DMS 273 (cell line): ENCODE measurements at regions not wholly inside any gene's neighbourhood (a gene's known extent, or its start where the extent isn't known, plus 50 kb on each side); places are given as distances from the start of the nearest gene placed in this dataset.
A peak's percentile ranks its signal among the peaks of the same experiment; 100 is the strongest.
"Not testable (repeated sequence)": the region's sequence is repeated elsewhere in the genome, so short reads cannot be mapped to it uniquely, and the experiment has no call there.

Experiments used
- DNase-seq: peaks from one replicate; lab custom pipeline; 2025; ENCODE audit not compliant: unreplicated experiment; lab: John Stamatoyannopoulos, UW

DNA sequence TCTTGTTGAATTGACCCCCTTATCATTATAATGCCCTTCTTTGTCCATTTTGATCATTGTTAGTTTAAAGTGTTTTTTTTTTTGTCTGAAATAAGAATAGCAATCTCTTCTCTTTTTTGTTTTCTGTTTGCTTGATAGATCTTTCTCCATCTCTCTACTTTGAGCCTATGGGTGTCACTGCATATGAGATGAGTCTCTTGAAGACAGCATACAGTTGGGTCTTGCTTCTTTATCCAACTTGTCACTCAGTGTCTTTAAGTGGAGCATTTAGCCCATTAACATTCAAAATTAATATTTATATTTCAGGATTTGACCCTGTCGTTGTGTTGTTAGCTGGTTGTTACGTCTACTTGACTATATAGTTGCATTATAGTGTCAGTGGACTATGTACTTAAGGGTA is 135.4 kb downstream of the HMHB1 start:
- no peak for DNase-seq

DNA sequence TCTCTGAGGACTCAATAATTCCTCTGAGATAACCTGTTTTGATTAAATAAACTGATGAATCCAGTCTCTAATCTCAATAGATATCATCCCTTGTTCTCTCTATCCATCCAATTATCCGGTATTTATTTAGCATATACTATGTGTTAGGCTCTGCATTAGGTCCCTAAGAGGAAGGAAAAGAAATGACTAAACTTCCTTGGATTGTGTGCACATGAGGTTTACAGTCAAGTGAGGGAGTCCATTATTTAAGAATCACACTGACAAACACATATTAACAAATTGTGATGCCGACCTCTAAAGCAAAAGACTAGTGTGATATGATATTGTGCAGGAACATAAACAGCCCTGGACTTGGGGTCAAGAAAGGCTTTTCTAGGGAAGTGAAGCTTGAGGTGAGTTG is 140.8 kb downstream of the HMHB1 start:
- no peak for DNase-seq

GRCh38 chr5:143953851-143954250 is 141.9 kb downstream of the HMHB1 start:
- no peak for DNase-seq

DNA sequence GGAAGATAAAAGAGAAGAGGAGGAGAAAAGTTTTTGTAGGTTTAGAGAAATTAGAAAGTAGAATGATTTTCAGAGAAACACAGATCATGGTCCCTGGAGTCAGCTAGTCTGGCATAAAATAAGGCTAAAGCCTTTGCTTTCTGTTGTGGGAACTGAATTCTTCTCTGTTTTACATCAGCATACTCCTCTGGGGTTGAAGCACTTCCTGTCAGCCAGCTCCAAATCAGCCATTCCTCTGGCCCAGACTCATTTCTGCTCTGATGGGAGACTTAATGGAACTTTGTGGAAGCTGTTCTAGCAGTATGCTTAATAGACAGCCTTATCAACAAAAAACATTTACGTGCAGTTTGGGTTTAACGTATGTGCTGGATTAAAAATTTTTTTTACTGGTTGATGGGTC is 143.2 kb downstream of the HMHB1 start:
- no peak for DNase-seq

- peak; percentile 18 for DNase-seq
These were observed 145.5 kb downstream of the HMHB1 start for GRCh38 chr5:143957455-143957854.

- DNase-seq, result no peak
These were observed 150.2 kb downstream of the HMHB1 start for GRCh38 chr5:143962201-143962600.

- no peak for DNase-seq
These were observed 153.0 kb downstream of the HMHB1 start for GRCh38 chr5:143964919-143965318.

GRCh38 chr5:143966280-143966679 is 154.3 kb downstream of the HMHB1 start:
- DNase-seq, result no peak

GRCh38 chr5:143968071-143968878 is 156.3 kb downstream of the HMHB1 start:
- peak; percentile 73 for DNase-seq

DNA sequence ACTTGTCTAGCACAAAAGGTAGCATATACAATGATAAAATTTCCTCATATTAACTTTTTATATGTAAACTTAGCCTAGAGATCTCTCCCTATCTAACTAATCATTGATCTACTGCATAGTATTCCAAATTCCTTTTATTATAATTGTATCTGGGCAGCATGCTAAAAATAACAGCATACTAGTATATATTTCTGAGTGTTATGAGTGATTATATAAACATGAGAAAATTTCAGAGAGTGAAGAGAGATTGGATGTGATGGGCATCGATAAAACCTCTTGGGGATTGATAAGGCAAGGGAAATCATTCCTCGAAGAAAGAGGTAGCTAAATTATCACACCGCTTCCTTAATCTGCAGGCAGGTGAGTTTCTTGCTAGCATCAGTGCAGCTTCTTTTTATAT is 158.2 kb downstream of the HMHB1 start:
- DNase-seq, result no peak

- DNase-seq, result no peak
These were observed 160.1 kb downstream of the HMHB1 start for GRCh38 chr5:143972068-143972467.

GRCh38 chr5:143976055-143976454 is 164.1 kb downstream of the HMHB1 start:
- no peak for DNase-seq

DNA sequence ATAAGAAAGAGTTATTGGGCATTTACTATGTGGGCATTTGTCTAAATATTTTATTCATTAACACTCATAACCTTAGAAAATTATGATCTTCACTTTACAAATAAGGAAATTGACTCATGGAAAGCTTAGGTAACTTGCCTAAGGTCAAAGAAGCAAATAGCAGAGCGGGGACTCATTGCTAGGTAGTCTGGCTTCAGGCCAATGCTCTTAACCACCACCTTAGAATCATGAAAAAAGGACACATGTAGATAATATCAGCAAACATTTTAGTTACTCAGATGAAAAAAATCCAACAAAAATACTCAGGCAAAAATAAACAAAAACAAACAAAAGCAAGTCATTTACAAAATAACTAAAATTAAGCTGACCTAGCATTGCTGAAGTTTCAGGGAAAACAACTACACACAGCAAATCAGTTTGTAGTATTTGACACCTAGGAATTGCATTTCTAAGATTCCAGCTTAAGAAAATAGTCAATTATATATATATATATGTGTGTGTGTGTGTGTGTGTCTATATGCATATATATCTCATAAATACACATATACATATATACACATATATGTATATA is 166.0 kb downstream of the HMHB1 start:
- no peak for DNase-seq

- no peak for DNase-seq
These were observed 167.2 kb downstream of the HMHB1 start for GRCh38 chr5:143979044-143979690.

DNA sequence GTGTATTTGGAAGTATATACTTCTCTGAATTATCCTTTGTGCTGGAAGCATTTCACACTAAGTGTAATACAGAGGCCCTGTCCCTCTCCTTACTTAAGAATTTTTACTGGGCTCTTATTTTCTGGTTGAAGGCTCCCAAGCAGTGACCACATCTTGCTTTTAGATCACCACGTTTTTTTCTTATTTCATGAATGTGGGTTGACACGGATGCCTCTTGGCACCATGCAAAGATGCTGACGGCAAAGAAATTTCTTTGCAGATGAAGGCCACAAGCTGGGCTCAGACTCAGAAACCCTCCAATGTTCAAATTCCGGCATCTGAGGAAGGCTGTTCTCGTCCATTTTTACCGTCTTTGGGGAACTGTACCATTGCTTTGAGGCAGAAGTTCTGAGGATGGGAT is 168.5 kb downstream of the HMHB1 start:
- DNase-seq, result no peak

- not testable (repeated sequence) for DNase-seq
These were observed 171.0 kb downstream of the HMHB1 start for GRCh38 chr5:143982957-143983356.

- DNase-seq, result no peak
These were observed 174.0 kb downstream of the HMHB1 start for GRCh38 chr5:143985832-143986515.

- no peak for DNase-seq
These were observed 174.7 kb downstream of the HMHB1 start for GRCh38 chr5:143986516-143987212.

DNA sequence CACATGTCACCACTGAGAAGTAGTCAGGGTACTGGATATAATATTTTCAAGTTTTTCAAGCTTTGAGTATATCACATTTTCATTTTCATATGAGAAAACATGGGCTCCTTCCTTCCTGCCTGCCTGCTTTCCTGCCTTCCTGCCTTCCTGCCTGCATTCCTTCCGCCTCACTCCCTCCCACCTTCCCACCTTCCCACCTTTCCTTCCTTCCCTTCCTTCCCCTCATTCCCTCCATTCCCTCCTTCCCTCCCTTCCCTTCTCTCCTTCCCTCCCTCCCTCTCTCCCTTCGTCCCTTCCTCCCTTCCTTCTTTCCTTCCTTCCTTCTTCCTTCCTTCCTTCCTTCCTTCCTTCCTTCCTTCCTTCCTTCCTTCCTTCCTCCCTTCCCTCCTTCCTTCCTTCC is 175.3 kb downstream of the HMHB1 start:
- DNase-seq, result no peak

GRCh38 chr5:143987751-143988560 is 176.0 kb downstream of the HMHB1 start:
- peak; percentile 7 for DNase-seq
